ENCODE measurements at regions not wholly inside any gene's neighbourhood (a gene's known extent, or its start where the extent isn't known, plus 50 kb on each side); places are given as distances from the start of the nearest gene placed in this dataset.
"Not testable (repeated sequence)": the region's sequence is repeated elsewhere in the genome, so short reads cannot be mapped to it uniquely, and the experiment has no call there.

GRCh38 chr21:15932726-15933125 is 202.9 kb downstream of the USP25 start:
- DNase-seq = no peak

- no peak for DNase-seq
Observed at GRCh38 chr21:15935530-15935929, 205.7 kb downstream of the USP25 start.

GRCh38 chr21:15943009-15943666 is 213.4 kb downstream of the USP25 start:
- DNase-seq = no peak

- DNase-seq = no peak
Observed at GRCh38 chr21:15947677-15948076, 217.9 kb downstream of the USP25 start.

DNA sequence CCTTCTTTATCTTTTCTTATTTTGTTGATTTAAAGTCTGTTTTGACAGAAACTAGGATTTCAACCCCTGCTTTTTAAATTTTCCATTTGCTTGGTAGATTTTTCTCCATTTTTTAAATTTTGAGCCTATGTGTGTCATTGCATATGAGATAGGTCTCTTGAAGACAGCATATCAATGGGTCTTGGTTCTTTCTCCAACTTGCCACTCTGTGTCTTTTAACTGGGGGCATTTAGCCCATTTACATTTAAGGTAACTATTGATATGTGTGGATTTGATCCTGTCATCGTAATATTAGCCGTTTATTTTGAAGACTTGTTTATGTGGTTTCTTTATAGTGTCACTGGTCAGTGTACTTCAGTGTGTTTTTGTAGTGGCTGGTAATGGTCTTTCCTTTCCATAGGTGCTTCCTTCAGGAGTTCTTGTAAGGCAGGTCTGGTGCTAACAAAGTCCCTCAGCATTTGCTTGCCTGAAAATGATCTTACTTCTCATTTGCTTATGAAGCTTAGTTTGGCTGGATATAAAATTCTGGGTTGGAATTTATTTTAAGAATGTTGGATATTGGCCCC is 223.9 kb downstream of the USP25 start:
- DNase-seq = no peak

DNA sequence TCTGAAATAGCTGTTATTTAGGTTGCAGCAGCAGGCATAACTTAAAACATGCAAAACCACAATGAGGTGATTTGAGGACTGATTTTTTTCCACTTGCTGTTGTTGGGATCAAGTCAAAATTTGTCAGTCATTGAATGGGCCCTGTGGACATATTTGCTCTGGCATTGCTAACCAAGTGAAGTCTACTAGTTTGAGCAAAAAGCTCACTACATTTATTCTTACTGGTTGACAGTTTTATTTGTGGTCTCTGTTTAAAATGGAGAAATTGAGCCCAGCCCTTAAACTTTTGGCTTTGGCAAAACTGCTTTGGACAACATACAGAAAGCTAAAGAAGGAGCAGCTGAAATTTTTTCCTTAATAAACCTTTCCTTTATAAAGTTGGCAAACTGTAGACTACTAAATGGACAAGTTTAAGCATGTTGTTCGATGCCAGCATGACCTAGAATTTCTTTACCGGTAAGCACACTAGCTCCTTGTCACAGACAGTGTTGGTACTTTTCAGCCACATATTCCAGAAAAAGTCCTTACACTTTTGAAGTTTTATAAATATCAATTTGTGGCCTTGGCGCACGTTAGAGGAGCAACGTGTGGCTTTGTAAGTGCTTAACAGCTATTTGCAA is 234.6 kb downstream of the USP25 start:
- no peak for DNase-seq

DNA sequence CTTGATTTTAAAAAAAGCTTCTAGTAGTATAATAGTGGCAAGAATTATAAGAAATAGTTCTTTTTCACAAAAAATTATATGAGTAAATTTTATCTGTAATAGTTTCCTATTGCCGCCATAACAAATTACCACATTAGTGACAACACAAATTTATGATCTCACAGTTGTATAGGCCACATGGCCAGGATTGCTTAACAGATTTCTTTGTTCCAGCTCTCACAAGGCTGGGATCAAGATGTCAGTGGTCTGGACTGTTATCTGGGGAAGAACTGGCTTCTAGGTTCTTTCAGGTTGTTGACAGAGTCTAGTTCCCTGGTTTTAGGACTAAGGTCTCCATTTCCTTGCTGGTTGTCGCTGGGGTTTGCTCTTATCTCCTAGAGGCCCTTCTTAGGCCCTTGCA is 236.4 kb downstream of the USP25 start:
- DNase-seq = no peak

DNA sequence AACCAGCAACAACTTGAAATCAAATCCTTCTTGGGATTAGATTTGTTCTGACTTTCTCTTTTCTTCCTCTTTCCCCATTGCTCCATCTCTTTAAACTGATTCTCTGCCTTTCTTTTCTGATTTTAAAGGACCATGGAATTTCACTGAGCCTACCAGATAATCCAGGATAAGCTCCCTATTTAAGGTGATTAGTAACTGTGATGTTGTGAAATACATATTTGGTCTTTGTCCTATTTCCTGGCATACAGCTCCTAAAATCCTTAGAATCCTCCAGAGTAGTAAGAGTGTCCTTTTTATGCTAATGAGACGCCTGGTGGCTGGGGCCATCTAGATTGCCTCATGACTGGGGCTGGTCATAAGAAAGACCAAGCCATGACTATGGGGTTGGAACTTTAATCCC is 236.9 kb downstream of the USP25 start:
- no peak for DNase-seq

GRCh38 chr21:15967661-15968060 is 237.9 kb downstream of the USP25 start:
- DNase-seq = no peak

- DNase-seq = no peak
Observed at GRCh38 chr21:15968776-15969310, 239.1 kb downstream of the USP25 start.

- DNase-seq = no peak
Observed at GRCh38 chr21:15976807-15977206, 247.0 kb downstream of the USP25 start.

GRCh38 chr21:15978215-15978738 is 248.5 kb downstream of the USP25 start:
- no peak for DNase-seq

- DNase-seq = not testable (repeated sequence)
Observed at GRCh38 chr21:15979493-15979892, 249.7 kb downstream of the USP25 start.

DNA sequence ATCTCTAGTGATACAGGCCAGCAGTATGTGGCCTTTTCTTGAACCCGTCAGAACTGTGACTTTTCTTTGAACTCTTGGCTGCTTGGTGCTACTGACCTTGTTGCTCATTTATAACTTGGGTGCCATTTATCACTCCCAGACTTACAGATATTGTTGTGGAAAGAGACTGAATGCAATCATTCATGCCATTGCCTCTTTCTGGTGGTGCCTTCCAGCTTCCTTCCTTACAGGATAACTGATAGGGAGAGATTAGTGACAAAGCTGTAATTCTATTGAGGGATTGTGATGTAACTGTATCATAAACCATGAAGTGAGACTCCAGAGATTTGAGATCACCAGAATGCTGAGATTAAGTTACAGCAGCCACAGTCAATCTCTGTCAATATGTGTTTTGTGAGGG is 256.5 kb downstream of the USP25 start:
- no peak for DNase-seq

DNA sequence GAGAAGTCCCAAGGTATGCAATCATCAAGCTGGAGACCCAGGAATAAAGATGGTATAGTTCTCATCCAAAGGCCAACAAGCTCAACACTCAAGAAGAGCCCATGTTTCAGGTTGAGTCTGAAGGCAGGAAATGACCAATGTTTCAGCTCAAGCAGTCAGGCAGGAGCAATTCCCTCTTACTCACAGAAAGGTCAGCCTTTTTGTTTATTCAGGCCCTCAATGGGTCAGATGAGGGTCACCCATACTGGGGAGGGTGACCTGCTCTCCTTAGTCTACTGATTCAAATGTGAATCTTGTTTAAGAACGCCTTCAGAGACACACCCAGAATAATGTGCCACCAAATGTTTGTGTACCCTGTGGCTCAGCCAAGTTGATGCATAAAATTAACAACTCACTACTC is 262.4 kb downstream of the USP25 start:
- no peak for DNase-seq

DNA sequence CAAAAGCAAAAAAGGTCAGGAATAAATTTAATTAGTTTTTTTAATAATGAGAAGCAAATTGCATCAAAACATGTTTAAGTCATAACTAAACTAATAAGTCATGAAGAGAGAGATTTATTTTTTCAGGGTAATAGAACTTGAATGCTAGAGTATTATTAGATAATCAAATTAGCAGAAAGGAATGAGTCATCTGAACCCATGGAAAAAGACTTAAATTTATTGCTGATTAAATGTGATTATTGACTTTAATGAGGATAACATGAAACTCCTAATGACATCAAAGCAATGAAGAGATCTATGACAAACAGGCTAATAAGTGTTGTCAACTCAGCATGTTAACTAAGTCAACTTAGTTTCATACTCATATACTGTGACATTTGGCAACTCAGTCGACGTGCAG is 264.2 kb downstream of the USP25 start:
- no peak for DNase-seq

GRCh38 chr21:15999741-16000140 is 270.0 kb downstream of the USP25 start:
- no peak for DNase-seq

DNA sequence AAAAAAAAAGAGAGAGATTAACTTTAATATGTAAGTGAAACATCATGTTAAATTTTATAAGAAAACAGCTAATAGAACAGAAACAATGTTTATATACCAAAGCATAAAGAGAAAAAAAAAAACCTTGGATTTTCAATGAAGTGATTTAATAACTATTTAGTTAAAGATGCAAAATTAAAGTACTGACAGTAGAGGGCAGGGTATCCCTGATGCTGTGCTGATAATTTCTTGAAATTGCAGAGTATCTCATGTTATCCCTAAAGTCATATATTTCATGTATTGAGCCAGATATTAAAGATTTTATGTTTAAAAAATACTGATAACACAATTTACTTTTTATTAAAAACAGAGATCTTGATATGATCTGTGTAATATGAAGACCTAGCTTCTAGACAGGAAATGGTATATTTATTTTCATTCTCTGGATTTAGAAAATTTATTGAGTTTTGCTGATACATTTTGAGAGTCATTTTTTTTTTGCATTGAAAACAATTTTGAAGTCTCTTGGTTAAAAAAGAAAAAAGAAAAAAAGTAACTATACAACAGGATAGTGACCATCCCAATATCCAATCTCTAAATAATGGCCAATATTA is 273.2 kb downstream of the USP25 start:
- DNase-seq = no peak

GRCh38 chr21:16004086-16004485 is 274.3 kb downstream of the USP25 start:
- DNase-seq = no peak

DNA sequence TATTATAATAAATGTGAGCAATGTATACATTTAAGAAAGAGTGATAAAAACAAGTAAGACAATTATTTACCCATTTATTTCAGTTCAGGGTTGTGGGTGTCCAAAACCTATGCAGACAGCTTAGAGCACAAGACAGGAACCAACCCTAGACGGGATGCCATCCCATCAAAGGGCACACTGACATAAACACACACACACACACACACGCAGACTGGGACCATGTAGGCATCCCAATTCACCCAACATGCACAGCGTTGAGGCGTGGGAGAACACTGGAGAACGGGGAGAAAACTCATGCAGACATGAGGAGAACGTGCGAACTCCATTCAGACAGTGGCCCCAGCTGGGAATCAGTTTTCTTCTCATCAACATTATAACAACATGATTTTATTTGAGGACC is 274.7 kb downstream of the USP25 start:
- no peak for DNase-seq

GRCh38 chr21:16005996-16006395 is 276.2 kb downstream of the USP25 start:
- no peak for DNase-seq

- DNase-seq = no peak
Observed at GRCh38 chr21:16007943-16008342, 278.2 kb downstream of the USP25 start.

DNA sequence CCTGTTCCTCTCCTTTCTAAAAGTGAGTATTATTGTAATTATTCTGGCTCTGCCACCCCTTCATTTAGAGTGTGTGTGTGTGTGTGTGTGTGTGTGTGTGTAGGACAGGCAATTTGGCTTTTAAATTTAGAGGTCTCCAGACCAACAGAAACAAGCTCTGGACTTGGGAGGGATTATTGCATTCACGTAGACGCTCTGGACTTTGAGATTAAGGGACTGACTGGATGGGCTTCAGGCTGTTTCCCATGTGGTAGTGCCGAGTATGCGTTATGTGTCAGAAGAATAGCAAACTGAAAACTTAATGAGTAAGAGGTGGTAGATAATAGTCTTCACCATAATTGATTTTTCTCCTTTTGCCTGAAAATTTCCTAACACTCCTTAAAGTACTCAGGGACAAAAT is 281.9 kb downstream of the USP25 start:
- DNase-seq = no peak

DNA sequence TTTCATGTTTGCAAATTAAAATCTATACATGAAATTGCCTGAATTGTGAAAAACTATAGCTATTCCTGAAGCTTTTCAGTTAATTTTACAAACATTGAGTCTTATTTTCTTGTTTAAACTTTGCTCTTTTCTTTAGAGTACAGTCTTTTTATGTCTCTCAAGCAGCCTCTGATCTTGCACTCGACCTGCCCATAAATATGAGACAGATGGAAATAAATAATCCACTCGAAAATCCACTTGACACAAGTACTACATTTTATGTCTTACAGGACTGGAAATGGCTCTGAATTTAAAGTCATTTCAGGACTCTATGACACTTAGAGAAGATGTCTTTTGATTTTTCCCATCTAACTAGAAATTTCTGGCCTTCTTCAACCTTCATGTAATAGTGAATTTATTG is 283.8 kb downstream of the USP25 start:
- DNase-seq = no peak
